ENCODE measurements at regions not wholly inside any gene's neighbourhood (a gene's known extent, or its start where the extent isn't known, plus 50 kb on each side); places are given as distances from the start of the nearest gene placed in this dataset.

DNA sequence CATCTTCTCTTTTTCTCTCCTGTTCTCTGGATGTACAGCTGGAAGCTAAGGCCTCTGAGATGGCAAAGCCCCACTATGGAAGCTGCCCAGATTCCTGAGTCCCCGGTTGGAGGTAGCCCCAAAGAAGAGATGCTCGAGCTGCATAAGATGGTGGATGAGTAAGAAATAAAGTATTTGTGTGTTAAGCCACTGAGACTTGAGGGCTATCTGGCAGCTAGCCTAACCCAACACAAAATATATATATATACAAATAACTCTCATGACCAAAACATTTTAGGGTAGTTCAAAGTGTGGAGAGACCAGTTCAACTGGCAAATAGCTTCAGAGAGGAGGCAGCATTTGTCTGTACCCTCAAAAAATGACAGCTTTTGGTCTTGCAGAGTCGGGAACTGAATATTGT is 72.4 kb upstream of the PDE1C start:
- TF ChIP-seq POLR2A (IDR thresholded peaks at IDR 0.05) (no peak), CTCF (IDR thresholded peaks at IDR 0.05) (no peak)

All from lower leg skin (tissue), 3 donors.